ENCODE measurements at regions not wholly inside any gene's neighbourhood (a gene's known extent, or its start where the extent isn't known, plus 50 kb on each side); places are given as distances from the start of the nearest gene placed in this dataset.
"Not testable (repeated sequence)": the region's sequence is repeated elsewhere in the genome, so short reads cannot be mapped to it uniquely, and the experiment has no call there.

DNA sequence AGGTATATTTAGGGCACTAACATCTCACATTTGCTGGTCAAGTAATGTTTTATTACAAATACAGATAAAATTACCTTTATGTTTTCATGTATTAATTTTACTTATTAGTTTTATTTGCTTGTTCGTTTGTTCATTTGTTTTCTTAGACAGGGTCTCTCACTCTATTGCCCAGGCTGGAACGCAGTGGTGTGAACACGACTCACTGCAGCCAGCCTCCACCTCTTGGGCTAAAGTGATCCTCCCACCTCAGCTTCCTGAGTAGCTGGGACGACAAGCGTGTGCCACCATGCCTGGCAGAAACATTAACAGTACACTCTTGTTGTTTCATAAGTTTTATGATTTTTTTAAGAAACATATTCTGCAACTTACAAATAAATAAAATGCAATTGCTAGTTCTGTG, 123.2 kb downstream of the ZNF608 start:
- Mint-ChIP-seq H3K27me3 (peaks cover 11% of the 10 kb centered on the region), H3K4me1 (ENCODE audit: low read depth) (no peaks in the 10 kb centered on the region), H3K27ac (no peak overlapping the region), H3K4me3 (no peak overlapping the region), H3K9me3 (no peaks in the 10 kb centered on the region), H3K36me3 (ENCODE audit: low read depth) (no peaks in the 10 kb centered on the region)

DNA sequence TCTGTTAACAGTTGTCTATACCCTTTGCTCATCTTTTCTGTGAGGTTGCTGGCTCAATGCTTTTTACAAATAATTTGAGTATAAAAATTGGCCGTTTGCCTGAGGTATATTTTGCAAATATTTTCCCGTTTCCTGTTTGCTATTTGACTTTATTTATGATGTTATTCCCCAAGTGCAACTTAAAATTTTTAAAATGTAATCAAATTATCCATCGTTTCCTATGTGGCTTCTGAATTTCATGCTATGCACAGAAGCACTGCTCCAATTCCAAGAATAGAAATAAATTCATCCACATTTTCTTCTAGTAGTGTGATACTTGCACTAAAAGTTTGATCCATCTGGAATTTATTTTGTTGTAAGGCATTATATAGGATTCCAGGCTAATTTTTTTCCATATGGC, 123.6 kb downstream of the ZNF608 start:
- Mint-ChIP-seq H3K27ac (no peak overlapping the region), H3K4me3 (no peak overlapping the region), H3K9me3 (no peaks in the 10 kb centered on the region), H3K36me3 (ENCODE audit: low read depth) (no peaks in the 10 kb centered on the region), H3K27me3 (peaks cover 7% of the 10 kb centered on the region), H3K4me1 (ENCODE audit: low read depth) (no peaks in the 10 kb centered on the region)

DNA sequence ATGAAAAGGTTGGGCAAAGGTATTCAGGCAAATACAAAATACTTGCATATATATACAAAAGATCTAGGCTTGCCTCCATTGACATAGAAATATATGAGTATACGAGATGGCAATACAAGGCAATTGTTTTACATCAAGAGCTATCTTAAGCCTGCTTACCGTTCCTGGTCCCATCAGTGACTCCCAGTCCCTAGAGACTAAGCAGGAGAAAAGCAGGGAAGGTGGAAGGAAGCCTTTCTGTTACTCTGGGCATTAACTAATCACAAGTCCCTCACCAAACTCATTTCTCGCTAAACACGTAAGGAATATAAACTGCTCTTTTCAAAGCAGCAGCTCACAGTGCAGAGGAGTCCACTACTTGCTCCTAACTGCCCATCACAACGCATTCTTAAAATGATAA, 125.2 kb downstream of the ZNF608 start:
- H3K9me3 Mint-ChIP-seq: no peaks in the 10 kb centered on the region
- H3K27ac Mint-ChIP-seq: no peak overlapping the region
- peaks cover 4% of the 10 kb centered on the region for H3K27me3 Mint-ChIP-seq
- H3K36me3 Mint-ChIP-seq (ENCODE audit: low read depth): no peaks in the 10 kb centered on the region
- H3K4me1 Mint-ChIP-seq (ENCODE audit: low read depth): no peaks in the 10 kb centered on the region
- no peak overlapping the region for H3K4me3 Mint-ChIP-seq

DNA sequence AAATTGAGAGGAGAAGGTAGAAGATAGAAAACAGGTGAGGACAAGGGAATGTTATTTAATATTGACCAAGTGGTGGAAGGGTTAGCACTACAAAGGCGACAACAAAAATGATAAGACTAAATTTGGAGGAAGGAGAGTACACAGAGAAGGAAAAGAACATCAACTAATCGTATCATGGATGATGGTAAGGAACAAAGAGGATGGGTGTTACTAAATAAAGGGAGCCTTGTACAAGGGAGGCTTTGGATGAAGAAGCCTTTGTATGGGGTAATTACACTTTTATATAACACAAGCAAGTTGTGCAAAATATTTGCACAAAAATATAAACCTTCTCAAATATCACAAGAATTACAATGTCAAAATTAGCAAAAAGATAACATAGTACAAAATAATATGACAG, 125.7 kb downstream of the ZNF608 start:
- Mint-ChIP-seq H3K4me1 (ENCODE audit: low read depth) (no peaks in the 10 kb centered on the region), H3K27me3 (no peaks in the 10 kb centered on the region), H3K4me3 (no peak overlapping the region), H3K36me3 (ENCODE audit: low read depth) (no peaks in the 10 kb centered on the region), H3K27ac (no peak overlapping the region), H3K9me3 (no peaks in the 10 kb centered on the region)

DNA sequence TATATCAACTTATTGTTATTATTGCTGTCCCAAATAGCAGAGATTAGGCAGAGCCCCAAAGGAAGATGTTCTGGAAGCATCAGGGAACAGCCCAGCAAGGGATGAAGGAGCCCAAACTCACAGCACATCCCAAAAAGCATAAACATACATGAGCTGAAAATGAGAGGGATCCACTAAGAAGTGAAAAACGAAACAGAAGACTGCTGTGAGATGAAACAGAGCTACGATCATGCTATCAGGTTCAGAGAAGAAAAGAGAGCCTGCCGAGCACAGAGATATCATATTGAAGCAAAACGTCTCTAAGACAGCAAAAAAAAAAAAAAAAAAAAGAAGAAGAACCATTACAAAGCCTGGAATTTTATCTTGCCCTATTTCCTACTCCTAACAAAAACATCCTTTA, 127.3 kb downstream of the ZNF608 start:
- Mint-ChIP-seq H3K27ac (no peak overlapping the region), H3K9me3 (no peaks in the 10 kb centered on the region), H3K27me3 (no peaks in the 10 kb centered on the region), H3K36me3 (ENCODE audit: low read depth) (no peaks in the 10 kb centered on the region), H3K4me1 (ENCODE audit: low read depth) (no peaks in the 10 kb centered on the region), H3K4me3 (no peak overlapping the region)

DNA sequence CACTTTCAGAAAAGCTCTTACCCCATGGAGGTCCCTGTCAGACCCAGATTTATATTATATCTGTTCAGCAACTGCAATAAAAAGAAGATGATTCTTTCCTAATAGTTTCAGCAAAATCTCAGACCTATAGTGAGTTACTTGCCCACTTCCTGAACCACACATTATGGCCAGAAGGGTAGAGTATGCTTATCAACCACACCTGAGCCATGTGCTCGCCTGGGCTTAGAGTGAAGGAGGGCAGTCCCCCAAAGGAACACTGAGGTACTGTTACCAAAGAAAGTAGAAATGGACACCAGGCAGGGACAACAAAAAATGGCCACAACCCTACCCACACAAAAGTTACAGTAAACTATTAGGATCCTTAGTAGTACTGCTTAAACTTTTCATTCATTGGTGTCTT, 128.7 kb downstream of the ZNF608 start:
- no peaks in the 10 kb centered on the region for H3K4me1 Mint-ChIP-seq (ENCODE audit: low read depth)

DNA sequence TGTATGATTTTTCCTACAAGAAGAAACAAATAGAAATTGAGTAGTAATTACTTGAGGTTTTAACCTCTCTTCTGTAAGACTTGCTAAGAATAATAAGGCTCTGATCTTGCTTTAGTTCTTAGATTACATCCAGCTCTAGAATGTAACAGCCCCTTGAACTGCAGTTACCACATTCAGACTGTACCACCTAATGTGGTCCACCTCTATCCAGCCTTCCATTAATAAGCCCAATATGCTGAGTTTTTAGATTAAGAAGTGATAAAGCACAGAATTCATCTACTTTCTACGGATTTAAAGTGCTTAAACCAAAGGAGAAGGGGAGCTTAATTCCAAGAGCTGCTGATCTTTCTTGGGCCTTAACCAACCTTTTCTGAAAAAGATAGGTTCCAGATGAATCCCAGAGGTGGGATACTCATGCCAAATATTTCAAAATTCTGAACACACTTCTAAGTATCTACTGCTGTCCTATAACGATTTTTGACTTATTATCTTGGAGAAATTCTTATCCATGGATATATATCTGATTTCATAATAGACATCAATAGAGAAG, 131.5 kb downstream of the ZNF608 start:
- peaks cover 3% of the 10 kb centered on the region for H3K27me3 Mint-ChIP-seq
- H3K4me3 Mint-ChIP-seq: no peak overlapping the region
- no peaks in the 10 kb centered on the region for H3K36me3 Mint-ChIP-seq (ENCODE audit: low read depth)
- no peaks in the 10 kb centered on the region for H3K4me1 Mint-ChIP-seq (ENCODE audit: low read depth)
- no peak overlapping the region for H3K27ac Mint-ChIP-seq
- no peaks in the 10 kb centered on the region for H3K9me3 Mint-ChIP-seq

More for the DNA sequence above, 128.7 kb downstream of the ZNF608 start:
- H3K4me3 Mint-ChIP-seq: no peak overlapping the region
- H3K36me3 Mint-ChIP-seq (ENCODE audit: low read depth): no peaks in the 10 kb centered on the region
- H3K27ac Mint-ChIP-seq: no peak overlapping the region
- no peaks in the 10 kb centered on the region for H3K27me3 Mint-ChIP-seq
- H3K9me3 Mint-ChIP-seq: no peaks in the 10 kb centered on the region

DNA sequence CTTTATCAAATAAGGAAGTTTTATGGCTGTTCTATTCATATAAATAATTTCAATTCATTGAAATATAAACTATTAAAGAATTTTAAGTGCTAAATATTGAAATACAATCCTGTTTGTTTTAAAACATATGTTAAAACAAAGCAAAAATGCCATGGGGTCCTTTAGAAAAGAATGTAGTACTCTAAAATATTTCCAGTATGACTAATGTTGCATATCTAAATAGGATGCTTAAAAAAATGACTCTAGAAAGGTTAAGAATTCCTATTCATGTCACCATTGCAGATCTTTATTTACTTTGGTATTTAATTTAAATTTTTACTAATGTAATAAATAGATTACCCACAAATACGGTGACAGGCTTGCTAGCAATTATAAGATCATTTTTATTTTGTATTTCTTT, 132.3 kb downstream of the ZNF608 start:
- Mint-ChIP-seq H3K9me3 (no peaks in the 10 kb centered on the region), H3K27me3 (peaks cover 3% of the 10 kb centered on the region), H3K4me1 (ENCODE audit: low read depth) (no peaks in the 10 kb centered on the region), H3K4me3 (no peak overlapping the region), H3K27ac (no peak overlapping the region), H3K36me3 (ENCODE audit: low read depth) (no peaks in the 10 kb centered on the region)

DNA sequence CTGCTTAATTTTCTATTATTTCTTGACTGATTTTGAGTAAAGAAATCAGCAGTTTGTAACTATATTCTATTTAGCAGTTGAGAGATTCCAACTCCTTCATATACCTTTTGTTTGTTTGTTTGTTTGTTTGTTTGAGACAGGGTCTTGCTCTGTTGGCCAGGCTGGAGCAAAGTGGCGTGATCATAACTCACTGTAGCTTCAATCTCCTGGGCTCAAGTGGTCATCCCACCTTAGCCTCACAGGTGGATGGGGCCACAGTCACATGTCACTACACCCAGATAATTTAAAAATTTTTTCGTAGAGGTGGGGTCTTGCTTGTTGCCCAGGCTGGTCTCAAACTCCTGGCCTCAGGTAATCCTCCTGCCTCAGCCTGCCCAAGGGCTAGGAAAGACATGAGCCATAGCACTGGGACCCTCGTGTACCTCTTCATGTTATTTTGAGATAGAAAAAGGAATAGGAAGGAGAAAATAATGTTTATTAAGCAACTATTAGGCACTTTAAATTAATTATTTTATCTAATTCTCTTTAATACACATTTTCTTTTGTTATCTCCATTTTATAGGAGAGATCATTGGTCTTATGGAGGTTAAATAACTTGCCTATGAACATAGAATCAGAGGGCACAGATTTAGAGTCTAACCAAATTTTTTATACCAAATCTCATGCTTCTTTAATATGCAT, 133.0 kb downstream of the ZNF608 start:
- Mint-ChIP-seq H3K36me3 (ENCODE audit: low read depth) (no peaks in the 10 kb centered on the region), H3K4me3 (no peak overlapping the region), H3K9me3 (no peaks in the 10 kb centered on the region), H3K4me1 (ENCODE audit: low read depth) (no peaks in the 10 kb centered on the region), H3K27ac (no peak overlapping the region), H3K27me3 (peaks cover 5% of the 10 kb centered on the region)

DNA sequence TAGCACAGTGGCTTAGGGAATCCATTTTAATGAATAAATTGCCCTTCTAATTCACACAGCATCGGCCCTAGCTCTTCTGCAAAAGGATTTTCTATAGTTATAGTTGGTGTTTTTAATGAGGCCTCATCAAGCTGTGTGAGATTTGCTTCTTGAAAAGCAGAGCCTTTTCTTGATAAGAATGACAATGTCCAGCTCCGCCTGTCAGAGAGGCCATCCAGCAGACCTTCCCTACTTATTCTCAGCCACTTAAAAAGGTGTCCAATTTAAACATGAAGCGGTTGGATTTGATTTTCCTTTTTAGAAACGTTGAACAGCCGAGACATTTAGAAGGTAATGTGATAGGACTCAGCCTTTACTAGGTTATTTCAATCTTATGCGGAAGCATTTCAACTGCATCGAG, 134.4 kb downstream of the ZNF608 start:
- Mint-ChIP-seq H3K4me3 (no peak overlapping the region), H3K27me3 (peaks cover 13% of the 10 kb centered on the region), H3K36me3 (ENCODE audit: low read depth) (no peaks in the 10 kb centered on the region), H3K9me3 (no peaks in the 10 kb centered on the region), H3K27ac (no peak overlapping the region), H3K4me1 (ENCODE audit: low read depth) (no peaks in the 10 kb centered on the region)

DNA sequence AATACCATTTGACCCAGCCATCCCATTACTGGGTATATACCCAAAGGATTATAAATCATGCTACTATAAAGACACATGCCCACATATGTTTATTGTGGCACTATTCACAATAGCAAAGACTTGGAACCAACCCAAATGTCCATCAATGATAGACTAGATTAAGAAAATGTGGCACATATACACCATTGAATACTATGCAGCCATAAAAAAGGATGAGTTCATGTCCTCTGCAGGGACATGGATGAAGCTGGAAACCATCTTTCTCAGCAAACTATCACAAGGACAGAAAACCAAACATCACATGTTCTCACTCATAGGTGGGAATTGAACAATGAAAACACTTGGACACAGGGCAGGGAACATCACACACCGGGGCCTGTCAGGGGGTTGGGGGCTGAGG, 135.2 kb downstream of the ZNF608 start:
- H3K9me3 Mint-ChIP-seq; H3K4me1 Mint-ChIP-seq (ENCODE audit: low read depth); H3K36me3 Mint-ChIP-seq (ENCODE audit: low read depth); H3K27ac Mint-ChIP-seq; H3K4me3 Mint-ChIP-seq: not testable (repeated sequence)
- H3K27me3 Mint-ChIP-seq: peaks cover 13% of the 10 kb centered on the region

DNA sequence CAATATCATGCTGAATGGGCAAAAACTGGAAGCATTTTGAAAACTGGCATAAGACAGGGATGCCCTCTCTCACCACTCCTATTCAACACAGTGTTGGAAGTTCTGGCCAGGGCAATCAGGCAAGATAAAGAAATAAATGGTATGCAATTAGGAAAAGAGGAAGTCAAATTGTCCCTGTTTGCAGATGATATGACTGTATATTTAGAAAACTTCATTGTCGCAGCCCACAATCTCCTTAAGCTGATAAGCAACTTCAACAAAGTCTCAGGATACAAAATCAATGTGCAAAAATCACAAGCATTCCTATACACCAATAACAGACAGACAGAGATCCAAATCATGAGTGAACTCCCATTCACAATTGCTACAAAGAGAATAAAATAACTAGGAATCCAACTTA, 136.8 kb downstream of the ZNF608 start:
- H3K36me3 Mint-ChIP-seq (ENCODE audit: low read depth); H3K27ac Mint-ChIP-seq; H3K4me1 Mint-ChIP-seq (ENCODE audit: low read depth); H3K4me3 Mint-ChIP-seq; H3K9me3 Mint-ChIP-seq: not testable (repeated sequence)
- H3K27me3 Mint-ChIP-seq: peaks cover 13% of the 10 kb centered on the region

DNA sequence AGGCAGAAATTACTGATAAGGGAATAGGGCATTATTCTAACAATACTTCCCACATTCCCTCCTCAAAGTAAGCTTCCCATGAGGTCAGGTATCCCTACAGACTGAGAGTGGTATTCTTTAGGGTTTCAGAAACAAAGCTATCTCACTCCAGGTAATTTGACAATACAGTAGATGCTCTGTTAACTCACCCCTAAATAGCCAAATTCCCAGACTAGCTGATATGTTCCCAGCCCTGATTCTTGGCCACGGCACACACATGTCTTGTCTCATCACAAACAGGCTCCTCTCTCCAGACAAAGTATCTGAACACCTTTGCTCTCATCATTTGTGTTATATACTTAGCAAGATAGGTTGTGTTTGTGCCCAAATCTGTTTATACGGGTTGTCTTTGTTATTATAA, 139.9 kb downstream of the ZNF608 start:
- Mint-ChIP-seq H3K27me3 (peaks cover 9% of the 10 kb centered on the region), H3K4me3 (no peak overlapping the region), H3K4me1 (ENCODE audit: low read depth) (no peaks in the 10 kb centered on the region), H3K27ac (no peak overlapping the region), H3K36me3 (ENCODE audit: low read depth) (no peaks in the 10 kb centered on the region), H3K9me3 (no peaks in the 10 kb centered on the region)

DNA sequence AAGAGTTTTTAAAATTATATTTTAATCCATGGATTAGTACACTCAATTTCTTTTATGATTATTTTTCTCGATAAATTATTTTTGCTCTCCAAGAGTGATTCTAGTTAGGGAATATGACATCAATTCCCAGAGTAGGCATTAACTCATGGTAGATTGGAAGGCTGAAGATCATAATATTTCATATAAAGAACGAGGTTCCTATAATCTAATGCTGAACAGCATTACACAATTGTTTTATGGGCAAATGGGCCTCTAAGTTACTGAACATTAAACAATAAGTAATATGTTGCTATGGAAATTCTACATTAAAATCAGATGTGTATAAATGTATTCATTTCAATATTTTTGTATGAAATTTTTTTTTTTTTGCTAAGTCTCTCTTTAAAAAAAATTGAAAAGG, 140.3 kb downstream of the ZNF608 start:
- H3K4me3 Mint-ChIP-seq: no peak overlapping the region
- no peak overlapping the region for H3K27ac Mint-ChIP-seq
- no peaks in the 10 kb centered on the region for H3K36me3 Mint-ChIP-seq (ENCODE audit: low read depth)
- no peaks in the 10 kb centered on the region for H3K9me3 Mint-ChIP-seq
- peaks cover 9% of the 10 kb centered on the region for H3K27me3 Mint-ChIP-seq
- no peaks in the 10 kb centered on the region for H3K4me1 Mint-ChIP-seq (ENCODE audit: low read depth)

DNA sequence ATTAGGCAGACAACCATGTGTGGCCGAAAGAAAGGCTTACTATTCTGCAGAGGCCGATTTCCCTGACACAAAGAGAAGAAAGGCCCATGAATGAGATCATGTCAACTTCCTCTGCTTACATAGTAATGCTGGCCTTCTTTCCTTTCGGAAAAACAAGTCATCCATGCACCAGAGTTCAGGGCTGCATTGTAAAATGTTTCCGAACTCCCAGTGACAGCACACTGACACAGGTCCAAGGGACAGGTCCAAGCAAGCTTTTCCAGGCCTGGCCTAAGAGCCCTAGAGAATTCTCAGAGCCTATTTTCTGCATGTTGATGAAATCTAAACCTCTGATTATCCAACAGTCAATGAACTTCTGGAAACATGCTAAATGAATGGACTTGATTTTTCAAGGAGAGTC, 140.9 kb downstream of the ZNF608 start:
- no peak overlapping the region for H3K4me3 Mint-ChIP-seq
- peaks cover 9% of the 10 kb centered on the region for H3K27me3 Mint-ChIP-seq
- no peaks in the 10 kb centered on the region for H3K9me3 Mint-ChIP-seq
- no peaks in the 10 kb centered on the region for H3K4me1 Mint-ChIP-seq (ENCODE audit: low read depth)
- H3K36me3 Mint-ChIP-seq (ENCODE audit: low read depth): no peaks in the 10 kb centered on the region
- no peak overlapping the region for H3K27ac Mint-ChIP-seq

DNA sequence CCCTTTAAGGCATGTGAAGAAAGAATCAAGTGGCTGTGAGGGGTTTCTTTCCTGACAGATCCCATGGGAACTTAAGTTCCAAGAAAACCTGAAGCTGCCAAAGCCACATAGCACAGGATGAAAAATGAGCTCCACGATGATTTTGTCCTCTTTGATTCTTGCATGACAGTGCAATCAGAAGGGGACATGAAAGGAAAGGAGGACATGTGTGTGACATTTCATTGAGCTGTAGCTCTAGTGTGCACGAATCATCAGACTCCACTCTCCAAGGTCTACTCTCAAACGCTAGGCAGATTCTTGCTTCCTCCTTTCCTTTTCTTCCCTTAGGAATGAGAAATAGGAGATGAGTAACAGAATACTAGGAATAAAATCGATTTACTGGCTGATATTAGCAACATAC, 142.0 kb downstream of the ZNF608 start:
- H3K36me3 Mint-ChIP-seq (ENCODE audit: low read depth): no peaks in the 10 kb centered on the region
- H3K4me3 Mint-ChIP-seq: no peak overlapping the region
- H3K27me3 Mint-ChIP-seq: peaks cover 16% of the 10 kb centered on the region
- H3K27ac Mint-ChIP-seq: no peak overlapping the region
- H3K9me3 Mint-ChIP-seq: no peaks in the 10 kb centered on the region
- peaks cover 7% of the 10 kb centered on the region for H3K4me1 Mint-ChIP-seq (ENCODE audit: low read depth)

All from stimulated activated naive CD8-positive, alpha-beta T cell treated with anti-CD3 and anti-CD28 coated beads, Interleukin-15, Interleukin-2, amounts not matched to agents 100 ng/mL and 50 ng/mL, for 24 hours (primary cell).